HuH-7 (cell line): ENCODE measurements at regions not wholly inside any gene's neighbourhood (a gene's known extent, or its start where the extent isn't known, plus 50 kb on each side); places are given as distances from the start of the nearest gene placed in this dataset.

Experiments used
- DNase-seq: peaks from one replicate; pipeline ENCODE4 v3.0.0; 2011; ENCODE audit warnings: low spot score

DNA sequence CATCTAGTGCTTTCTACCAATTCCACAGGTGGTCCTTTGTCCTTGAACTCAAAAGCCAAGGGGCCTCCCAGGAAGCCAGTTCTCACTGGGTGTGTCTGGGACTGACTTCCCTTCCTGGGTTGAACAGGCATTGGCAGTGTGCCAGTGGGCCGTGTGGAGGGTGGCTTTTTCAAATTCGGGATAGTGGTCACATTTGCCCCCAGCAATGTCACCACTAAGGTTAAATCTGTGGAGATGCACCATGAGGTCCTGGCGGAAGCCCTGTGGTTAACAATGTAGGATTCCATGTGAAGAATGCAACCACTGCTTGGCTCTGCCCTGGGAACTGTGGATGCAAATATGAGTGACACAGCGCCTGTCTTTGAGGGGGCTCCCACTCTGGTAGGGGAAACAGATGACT is 53.2 kb upstream of the MTNR1B start:
- no peak for DNase-seq

DNA sequence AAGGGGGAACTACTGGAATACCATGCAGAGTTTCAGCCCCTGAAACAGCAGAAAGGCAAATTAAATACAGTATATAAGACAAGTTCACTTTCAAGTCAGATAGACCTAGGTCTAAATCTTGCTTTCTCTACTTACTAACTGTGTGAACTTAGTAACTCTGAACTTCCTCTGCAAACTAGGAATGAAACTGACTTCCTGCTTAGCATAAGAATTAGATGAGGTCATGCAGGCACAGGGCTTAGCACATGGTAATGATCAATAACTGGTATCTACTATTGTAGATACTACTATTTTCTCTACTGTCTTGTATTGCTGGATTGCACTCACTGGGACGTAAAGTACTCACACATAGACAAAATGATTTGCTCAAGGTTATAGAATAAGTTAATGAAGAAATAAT is 51.5 kb upstream of the MTNR1B start:
- DNase-seq: no peak

DNA sequence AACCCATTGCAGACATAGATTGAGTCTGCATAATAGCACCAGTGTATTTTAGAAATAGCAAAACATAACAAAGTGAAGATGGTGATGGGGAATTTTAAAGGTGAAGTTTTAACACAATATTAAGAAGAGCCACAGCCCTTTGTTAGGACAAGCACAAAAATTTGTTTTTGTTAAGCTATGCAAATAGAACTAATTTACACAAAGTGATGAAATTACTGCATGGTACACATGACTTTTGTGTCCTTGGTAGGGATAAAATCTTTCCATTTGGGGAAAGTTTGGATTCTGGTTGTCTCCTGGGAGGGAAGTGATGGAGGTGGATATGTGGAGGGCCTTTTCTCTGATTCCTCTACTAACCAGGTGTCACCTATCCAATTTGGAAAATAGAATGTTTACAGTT is 50.4 kb upstream of the MTNR1B start:
- DNase-seq: no peak
